ENCODE measurements at regions not wholly inside any gene's neighbourhood (a gene's known extent, or its start where the extent isn't known, plus 50 kb on each side); places are given as distances from the start of the nearest gene placed in this dataset.
"Not testable (repeated sequence)": the region's sequence is repeated elsewhere in the genome, so short reads cannot be mapped to it uniquely, and the experiment has no call there.

DNA sequence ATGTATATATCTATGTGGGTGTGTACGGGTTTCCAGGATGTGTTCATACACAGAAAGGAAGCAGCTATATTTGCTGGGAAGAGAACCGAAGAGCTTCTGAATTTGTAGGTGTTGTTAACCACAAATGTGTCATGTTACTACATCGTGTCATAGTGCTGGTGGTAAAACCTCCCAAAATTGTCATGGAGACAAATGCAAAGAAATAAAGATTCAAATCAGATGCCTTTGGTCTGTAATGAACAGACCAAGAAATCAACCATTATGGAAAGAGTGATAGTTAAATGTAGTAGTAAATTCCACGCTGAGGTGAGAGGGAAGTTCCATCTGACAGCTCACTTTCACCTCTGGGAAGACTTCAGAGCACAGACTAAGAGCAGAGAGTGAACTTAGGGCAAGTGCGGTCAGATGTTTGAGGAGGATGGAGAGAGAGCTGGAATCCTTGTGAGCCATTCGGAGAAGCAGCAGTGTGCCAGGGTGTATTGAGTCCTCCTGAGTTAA lies 487.5 kb downstream of the TMEM121 start:
- FAIRE-seq (no peak), DNase-seq (ENCODE audit: low read depth, low spot score) (no peak)
- no TSS peak for BruUV-seq (replicated peaks)
- H3K4me1 ChIP-seq (ENCODE audit: control insufficient read depth, extremely low read depth, insufficient read depth, low read length), result no peaks in the 10 kb centered on the region
- H4K20me1 ChIP-seq (replicated peaks; ENCODE audit: control insufficient read depth, extremely low read depth, insufficient read depth, low read length), result no peaks in the 10 kb centered on the region
- no peaks in the 10 kb centered on the region for H3K36me3 ChIP-seq (ENCODE audit: control insufficient read depth in 2 of 2, extremely low read depth in 1 of 2, insufficient read depth in 2 of 2, low read length in 2 of 2)
- no peak overlapping the region for H3K4me3 ChIP-seq (replicated peaks in 1 of 3; ENCODE audit: insufficient read depth in 1 of 3, low read depth in 1 of 3, low read length in 3 of 3)
- intact Hi-C loops (cut with micrococcal nuclease), result no loop called here
- no peaks in the 10 kb centered on the region for H3K9me1 ChIP-seq (replicated peaks; ENCODE audit: control insufficient read depth, extremely low read depth, insufficient read depth, low read length)
- CTCF ChIA-PET, result no interaction called here
- H3K9me3 ChIP-seq (replicated peaks; ENCODE audit: control insufficient read depth, insufficient read depth, low read length), result no peaks in the 10 kb centered on the region
- no peaks in the 10 kb centered on the region for H3K79me2 ChIP-seq (ENCODE audit: control insufficient read depth, insufficient read depth, low read length)
- no peak overlapping the region for H2AFZ ChIP-seq (ENCODE audit: low read depth, low read length)
- no peaks in the 10 kb centered on the region for H3K27me3 ChIP-seq (ENCODE audit: control insufficient read depth in 2 of 2, insufficient read depth in 2 of 2, low read length in 2 of 2)
- POLR2A ChIA-PET, result no interaction called here
- no peak overlapping the region for H3K9ac ChIP-seq (replicated peaks; ENCODE audit: extremely low read depth, insufficient read depth, low read length)
- H3K4me2 ChIP-seq (ENCODE audit: insufficient read depth, low read length), result no peak overlapping the region
- dilution Hi-C loops (cut with MboI; ENCODE audit: extremely low pct_ligation_motif_present, low sequenced_read_pairs), result no loop called here
- H3K27ac ChIP-seq (ENCODE audit: insufficient read depth, low read depth, low read length), result no peak overlapping the region
- TF ChIP-seq POLR2A (IDR thresholded peaks at IDR 0.05; ENCODE audit: low read depth, low read length) (no peak), MYC (IDR thresholded peaks at IDR 0.05; ENCODE audit: low read depth, low read length) (no peak), FOS (IDR thresholded peaks at IDR 0.05; ENCODE audit: borderline replicate concordance, insufficient read depth, low read length) (no peak), EZH2 (IDR thresholded peaks at IDR 0.05; ENCODE audit: borderline replicate concordance, low read depth, low read length, severe bottlenecking) (no peak), GATA2 (IDR thresholded peaks at IDR 0.05; ENCODE audit: insufficient read depth, insufficient read length, low read depth, low read length) (no peak), POLR2AphosphoS5 (IDR thresholded peaks at IDR 0.05; ENCODE audit: insufficient read depth, low read depth, low read length) (no peak), JUN (IDR thresholded peaks at IDR 0.05; ENCODE audit: borderline replicate concordance, insufficient read depth, insufficient read length, low read depth) (no peak)
- TF ChIP-seq, protein P1, sequence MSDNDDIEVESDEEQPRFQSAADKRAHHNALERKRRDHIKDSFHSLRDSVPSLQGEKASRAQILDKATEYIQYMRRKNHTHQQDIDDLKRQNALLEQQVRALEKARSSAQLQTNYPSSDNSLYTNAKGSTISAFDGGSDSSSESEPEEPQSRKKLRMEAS (IDR thresholded peaks at IDR 0.05; ENCODE audit: insufficient read depth, insufficient read length), result no peak
- TF ChIP-seq, protein P2, sequence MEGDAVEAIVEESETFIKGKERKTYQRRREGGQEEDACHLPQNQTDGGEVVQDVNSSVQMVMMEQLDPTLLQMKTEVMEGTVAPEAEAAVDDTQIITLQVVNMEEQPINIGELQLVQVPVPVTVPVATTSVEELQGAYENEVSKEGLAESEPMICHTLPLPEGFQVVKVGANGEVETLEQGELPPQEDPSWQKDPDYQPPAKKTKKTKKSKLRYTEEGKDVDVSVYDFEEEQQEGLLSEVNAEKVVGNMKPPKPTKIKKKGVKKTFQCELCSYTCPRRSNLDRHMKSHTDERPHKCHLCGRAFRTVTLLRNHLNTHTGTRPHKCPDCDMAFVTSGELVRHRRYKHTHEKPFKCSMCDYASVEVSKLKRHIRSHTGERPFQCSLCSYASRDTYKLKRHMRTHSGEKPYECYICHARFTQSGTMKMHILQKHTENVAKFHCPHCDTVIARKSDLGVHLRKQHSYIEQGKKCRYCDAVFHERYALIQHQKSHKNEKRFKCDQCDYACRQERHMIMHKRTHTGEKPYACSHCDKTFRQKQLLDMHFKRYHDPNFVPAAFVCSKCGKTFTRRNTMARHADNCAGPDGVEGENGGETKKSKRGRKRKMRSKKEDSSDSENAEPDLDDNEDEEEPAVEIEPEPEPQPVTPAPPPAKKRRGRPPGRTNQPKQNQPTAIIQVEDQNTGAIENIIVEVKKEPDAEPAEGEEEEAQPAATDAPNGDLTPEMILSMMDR (IDR thresholded peaks at IDR 0.05; ENCODE audit: extremely low read depth in 1 of 2, insufficient read depth in 1 of 2, low read depth in 1 of 2, low read length in 2 of 2), result no peak

DNA sequence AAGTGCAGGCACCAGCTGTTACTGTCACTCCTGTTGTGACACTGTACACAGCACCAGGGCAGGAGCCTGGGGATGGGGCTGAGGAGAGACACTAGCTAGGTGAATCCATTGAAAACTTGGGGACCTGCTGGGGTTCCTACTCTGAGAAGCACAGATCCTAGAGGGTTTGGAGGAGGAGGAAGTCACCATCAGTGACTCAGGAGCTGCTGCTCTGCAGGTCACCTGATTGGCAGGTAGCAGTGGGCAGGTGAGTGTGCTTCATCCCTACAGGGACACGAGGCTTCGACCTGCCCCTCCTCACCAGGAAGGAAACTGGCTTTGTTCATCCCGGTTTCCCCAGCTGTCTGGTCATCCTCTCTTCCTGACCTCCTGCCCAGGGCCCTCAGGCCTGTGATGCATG lies 491.6 kb downstream of the TMEM121 start:
- POLR2A ChIA-PET; H3K4me3 ChIP-seq (replicated peaks in 1 of 3; ENCODE audit: insufficient read depth in 1 of 3, low read depth in 1 of 3, low read length in 3 of 3); dilution Hi-C loops (cut with MboI; ENCODE audit: extremely low pct_ligation_motif_present, low sequenced_read_pairs); FAIRE-seq; H3K4me2 ChIP-seq (ENCODE audit: insufficient read depth, low read length); CTCF ChIA-PET; H4K20me1 ChIP-seq (replicated peaks; ENCODE audit: control insufficient read depth, extremely low read depth, insufficient read depth, low read length); DNase-seq (ENCODE audit: low read depth, low spot score); H2AFZ ChIP-seq (ENCODE audit: low read depth, low read length); H3K9me1 ChIP-seq (replicated peaks; ENCODE audit: control insufficient read depth, extremely low read depth, insufficient read depth, low read length); H3K27ac ChIP-seq (ENCODE audit: insufficient read depth, low read depth, low read length); intact Hi-C loops (cut with micrococcal nuclease); H3K27me3 ChIP-seq (ENCODE audit: control insufficient read depth in 2 of 2, insufficient read depth in 2 of 2, low read length in 2 of 2); H3K9me3 ChIP-seq (replicated peaks; ENCODE audit: control insufficient read depth, insufficient read depth, low read length); H3K4me1 ChIP-seq (ENCODE audit: control insufficient read depth, extremely low read depth, insufficient read depth, low read length); H3K9ac ChIP-seq (replicated peaks; ENCODE audit: extremely low read depth, insufficient read depth, low read length); H3K79me2 ChIP-seq (ENCODE audit: control insufficient read depth, insufficient read depth, low read length); BruUV-seq (replicated peaks); H3K36me3 ChIP-seq (ENCODE audit: control insufficient read depth in 2 of 2, extremely low read depth in 1 of 2, insufficient read depth in 2 of 2, low read length in 2 of 2): not testable (repeated sequence)

All from endothelial cell of umbilical vein (primary cell).